GM10248 (cell line): ENCODE measurements at regions not wholly inside any gene's neighbourhood (a gene's known extent, or its start where the extent isn't known, plus 50 kb on each side); places are given as distances from the start of the nearest gene placed in this dataset.
"Not testable (repeated sequence)": the region's sequence is repeated elsewhere in the genome, so short reads cannot be mapped to it uniquely, and the experiment has no call there.

Experiments used
- CTCF ChIA-PET: fragments of 300-600 bp; sonication (Branson Sonifier 250); formaldehyde crosslinking; extraction: SDS; loops from one replicate; lab custom pipeline; 2021; ENCODE audit warnings: antibody characterized with exemption; lab: Yijun Ruan, JAX
- POLR2A ChIA-PET: fragments of 350-650 bp; sonication (Branson Sonifier 250); formaldehyde crosslinking; extraction: SDS; loops from one replicate; lab custom pipeline; 2020; ENCODE audit warnings: antibody characterized with exemption; lab: Yijun Ruan, JAX
- DNase-seq: peaks from one replicate; pipeline ENCODE4 v3.0.0; 2012; ENCODE audit errors: extremely low spot score
- TF ChIP-seq, protein P1 (sequence below): IDR thresholded peaks from 2 replicates; pipeline ENCODE4 v1.5.1; 2012; ENCODE audit warnings: mild to moderate bottlenecking, low read depth; ENCODE audit errors: extremely low read depth, missing control alignments, control extremely low read depth

DNA sequence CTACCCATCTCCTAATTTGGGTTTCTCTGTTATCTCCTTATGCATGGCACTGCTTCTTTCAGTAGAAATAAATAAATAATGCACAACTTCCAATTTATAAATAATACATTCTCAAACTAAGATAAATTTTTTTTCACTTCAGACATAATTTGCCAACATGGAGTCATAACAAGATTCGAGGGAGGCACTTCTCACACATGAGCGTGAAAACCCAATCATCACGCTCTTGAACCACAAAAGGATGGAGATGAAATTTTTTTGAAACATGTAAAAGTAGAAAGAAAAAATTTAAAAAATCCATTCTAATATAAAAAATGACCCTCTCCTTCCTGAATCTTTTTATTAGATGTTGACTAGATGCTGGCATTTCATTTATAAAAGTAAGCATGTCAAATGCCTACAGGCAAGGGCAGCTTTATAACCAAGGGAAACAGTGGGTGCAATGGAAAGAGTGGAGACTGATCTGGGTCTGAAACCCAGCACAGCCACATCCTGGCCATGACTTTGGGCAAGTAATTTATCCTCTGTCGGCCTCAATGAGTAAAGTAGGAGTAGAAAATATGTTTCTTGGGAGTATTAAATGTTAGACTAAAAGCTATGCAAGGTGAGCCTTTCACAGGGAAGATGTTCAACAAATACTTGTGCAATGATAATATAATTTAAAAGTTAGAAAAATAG is 185.0 kb downstream of the STK31 start:
- TF ChIP-seq, protein P1, sequence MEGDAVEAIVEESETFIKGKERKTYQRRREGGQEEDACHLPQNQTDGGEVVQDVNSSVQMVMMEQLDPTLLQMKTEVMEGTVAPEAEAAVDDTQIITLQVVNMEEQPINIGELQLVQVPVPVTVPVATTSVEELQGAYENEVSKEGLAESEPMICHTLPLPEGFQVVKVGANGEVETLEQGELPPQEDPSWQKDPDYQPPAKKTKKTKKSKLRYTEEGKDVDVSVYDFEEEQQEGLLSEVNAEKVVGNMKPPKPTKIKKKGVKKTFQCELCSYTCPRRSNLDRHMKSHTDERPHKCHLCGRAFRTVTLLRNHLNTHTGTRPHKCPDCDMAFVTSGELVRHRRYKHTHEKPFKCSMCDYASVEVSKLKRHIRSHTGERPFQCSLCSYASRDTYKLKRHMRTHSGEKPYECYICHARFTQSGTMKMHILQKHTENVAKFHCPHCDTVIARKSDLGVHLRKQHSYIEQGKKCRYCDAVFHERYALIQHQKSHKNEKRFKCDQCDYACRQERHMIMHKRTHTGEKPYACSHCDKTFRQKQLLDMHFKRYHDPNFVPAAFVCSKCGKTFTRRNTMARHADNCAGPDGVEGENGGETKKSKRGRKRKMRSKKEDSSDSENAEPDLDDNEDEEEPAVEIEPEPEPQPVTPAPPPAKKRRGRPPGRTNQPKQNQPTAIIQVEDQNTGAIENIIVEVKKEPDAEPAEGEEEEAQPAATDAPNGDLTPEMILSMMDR = no peak
- CTCF ChIA-PET = no interaction called here
- POLR2A ChIA-PET = no interaction called here
- DNase-seq = no peak

DNA sequence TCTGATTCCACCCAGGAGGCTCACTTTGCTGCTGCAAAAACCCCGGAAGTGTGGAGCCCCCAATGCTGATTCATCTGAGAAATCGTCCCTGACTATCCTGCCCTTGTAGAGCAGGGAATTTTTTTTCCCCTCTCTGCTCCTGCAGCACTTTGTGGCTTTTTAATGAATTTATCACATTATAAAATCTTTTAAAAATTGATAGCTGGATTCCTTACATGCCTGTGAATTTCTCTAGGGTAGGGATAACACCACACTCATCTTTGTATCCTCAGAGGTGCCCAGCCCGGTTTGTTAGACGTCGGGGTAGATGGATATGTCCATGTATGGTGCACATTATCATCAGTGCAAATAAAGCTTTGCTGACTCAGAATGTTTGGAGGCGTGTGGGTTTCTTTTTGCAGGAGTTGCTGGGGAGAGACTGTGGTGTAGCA is 185.7 kb downstream of the STK31 start:
- no peak for DNase-seq
- ChIA-PET POLR2A (no interaction called here), CTCF (interaction anchor here (0.8 kb wide), 1 partner anchor 71 kb away, joined by 3 read pairs; no protein-coding TSS in a partner anchor)
- TF ChIP-seq, protein P1 = no peak

DNA sequence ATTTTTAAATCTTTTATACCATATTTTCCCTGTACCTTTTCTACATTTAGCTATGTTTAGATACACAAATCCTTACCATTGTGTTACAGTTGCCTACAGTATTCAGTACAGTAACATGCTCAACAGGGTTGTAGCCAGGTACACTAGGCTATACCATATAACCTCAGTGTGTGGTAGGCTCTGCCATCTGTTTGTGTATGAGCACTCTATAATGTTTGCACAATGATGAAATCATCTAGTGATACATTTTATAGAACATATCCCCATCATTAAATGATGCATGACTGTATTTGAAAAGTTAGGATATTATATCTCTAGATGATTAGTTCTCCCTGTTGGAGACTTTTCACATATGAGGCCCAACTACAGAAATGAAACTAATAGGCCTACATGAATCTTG is 188.6 kb downstream of the STK31 start:
- CTCF ChIA-PET = no interaction called here
- DNase-seq = no peak
- POLR2A ChIA-PET = no interaction called here
- TF ChIP-seq, protein P1 = no peak

DNA sequence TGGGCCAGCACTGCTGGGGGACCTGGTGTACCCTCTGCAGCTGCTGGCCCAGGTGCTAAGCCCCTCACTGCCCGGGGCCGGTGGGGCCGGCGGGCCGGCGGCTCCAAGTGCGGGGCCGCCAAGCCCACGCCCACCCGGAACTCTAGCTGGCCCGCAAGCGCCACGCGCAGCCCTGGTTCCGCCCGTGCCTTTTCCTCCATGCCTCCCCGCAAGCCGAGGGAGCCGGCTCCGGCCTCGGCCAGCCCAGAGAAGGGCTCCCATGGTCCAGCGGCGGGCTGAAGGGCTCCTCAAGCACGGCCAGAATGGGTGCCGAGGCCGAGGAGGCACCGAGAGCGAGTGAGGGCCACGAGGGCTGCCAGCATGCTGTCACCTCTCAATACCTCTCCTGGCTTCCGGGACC is 194.9 kb downstream of the STK31 start:
- POLR2A ChIA-PET, DNase-seq, CTCF ChIA-PET: not testable (repeated sequence)

DNA sequence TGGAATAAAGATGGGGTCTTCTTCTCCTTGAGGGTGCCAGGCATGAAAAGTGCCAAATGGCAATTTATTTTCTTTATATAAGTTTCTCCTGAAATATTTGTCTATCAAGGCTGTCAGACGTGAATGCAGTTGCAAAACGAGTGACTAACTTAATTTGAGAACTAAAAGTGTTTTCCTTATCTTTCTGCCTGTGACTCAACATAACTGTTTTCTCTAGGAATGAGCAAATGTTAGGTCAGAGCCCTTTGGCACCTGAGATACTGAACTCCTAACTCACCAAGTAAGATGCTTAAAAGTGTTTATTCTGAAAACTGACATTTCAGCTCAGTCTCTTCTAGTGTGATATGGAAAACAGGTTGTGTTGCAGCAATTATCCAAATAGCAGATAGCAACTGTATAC is 197.0 kb downstream of the STK31 start:
- no peak for DNase-seq
- ChIA-PET CTCF (no interaction called here), POLR2A (no interaction called here)
- TF ChIP-seq, protein P1 = no peak

DNA sequence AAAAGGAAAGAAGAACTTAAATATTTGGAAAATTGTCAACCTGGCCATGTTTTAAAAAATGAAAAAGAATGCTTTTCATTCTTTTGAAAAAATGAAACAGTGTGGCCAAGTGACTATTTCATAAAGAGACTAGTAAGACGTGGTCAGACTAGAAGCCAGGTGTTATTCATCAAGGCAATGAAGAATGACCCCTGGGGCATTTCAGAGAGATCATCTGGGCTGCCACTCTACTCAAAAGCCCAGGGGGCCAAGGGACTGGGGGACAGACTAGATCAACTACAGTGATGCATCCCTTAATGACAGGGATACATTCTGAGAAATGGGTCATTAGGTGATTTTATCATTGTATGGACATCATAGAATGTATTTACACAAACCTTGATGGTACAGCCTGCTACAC is 199.4 kb downstream of the STK31 start:
- TF ChIP-seq, protein P1 = no peak
- ChIA-PET CTCF (no interaction called here), POLR2A (no interaction called here)
- DNase-seq = no peak

DNA sequence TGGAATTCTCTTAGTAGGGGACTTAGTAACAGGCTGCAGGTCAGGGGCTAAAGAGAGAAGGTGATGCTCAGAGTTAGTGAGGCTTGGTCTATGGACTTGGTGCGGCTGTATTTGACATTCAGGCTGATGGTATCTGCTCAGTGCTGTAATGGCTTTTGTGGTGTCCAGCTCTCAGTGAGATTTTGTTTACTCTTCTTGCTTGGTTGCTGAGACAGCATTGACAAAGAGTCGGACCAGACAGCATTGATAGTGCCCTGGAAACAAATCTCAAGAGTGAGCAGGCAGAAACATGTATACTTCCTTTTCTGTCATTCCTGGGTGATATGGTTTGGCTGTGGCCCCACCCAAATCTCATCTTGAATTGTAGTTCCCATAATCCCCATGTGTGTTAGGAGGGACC is 202.0 kb downstream of the STK31 start:
- ChIA-PET POLR2A (no interaction called here), CTCF (no interaction called here)
- no peak for DNase-seq
- TF ChIP-seq, protein P1 = no peak
